Smooth muscle cell (in vitro differentiated cells): ENCODE measurements at regions not wholly inside any gene's neighbourhood (a gene's known extent, or its start where the extent isn't known, plus 50 kb on each side); places are given as distances from the start of the nearest gene placed in this dataset.

Experiments used
- DNase-seq: peaks from one replicate; lab custom pipeline; 2025; ENCODE audit not compliant: unreplicated experiment; lab: John Stamatoyannopoulos, UW
- H2AFZ ChIP-seq: fragments of 200-600 bp; sonication (generic); 2 replicates; pipeline ENCODE4 v1.6.0; 2016; ENCODE audit warnings: antibody characterized with exemption, low read depth, mild to moderate bottlenecking
- H3F3A ChIP-seq: fragments of 200-600 bp; sonication (generic); 2 replicates; pipeline ENCODE4 v1.6.0; 2017; ENCODE audit warnings: antibody characterized with exemption, low read depth
- H3K27ac ChIP-seq: fragments of 200-600 bp; sonication (generic); 2 replicates; pipeline ENCODE4 v1.5.1; 2016; ENCODE audit warnings: low read depth, mild to moderate bottlenecking
- H3K27me3 ChIP-seq: fragments of 200-600 bp; sonication (generic); 2 replicates; pipeline ENCODE4 v1.6.1; 2016; ENCODE audit warnings: low read depth, mild to moderate bottlenecking
- H3K36me3 ChIP-seq: fragments of 200-600 bp; sonication (generic); 2 replicates; pipeline ENCODE4 v1.5.1; 2016; ENCODE audit warnings: low read depth
- H3K4me1 ChIP-seq: fragments of 200-600 bp; sonication (generic); 2 replicates; pipeline ENCODE4 v1.5.1; 2016; ENCODE audit warnings: low read depth
- H3K4me2 ChIP-seq: fragments of 200-600 bp; sonication (generic); 2 replicates; pipeline ENCODE4 v1.6.0; 2016; ENCODE audit warnings: mild to moderate bottlenecking
- H3K4me3 ChIP-seq: fragments of 200-600 bp; sonication (generic); 2 replicates; pipeline ENCODE4 v1.5.1; 2016; ENCODE audit warnings: mild to moderate bottlenecking
- H3K79me2 ChIP-seq: fragments of 200-600 bp; sonication (generic); 2 replicates; pipeline ENCODE4 v1.6.0; 2016; ENCODE audit warnings: low read depth, mild to moderate bottlenecking
- H3K9ac ChIP-seq: fragments of 200-600 bp; sonication (generic); 2 replicates; pipeline ENCODE4 v1.6.0; 2016; ENCODE audit warnings: low read depth
- H3K9me3 ChIP-seq: fragments of 200-600 bp; sonication (generic); replicated peaks from 2 replicates; pipeline ENCODE4 v1.5.1; 2016; ENCODE audit warnings: low read depth
- H4K20me1 ChIP-seq: fragments of 200-600 bp; sonication (generic); 2 replicates; pipeline ENCODE4 v1.6.0; 2016; ENCODE audit warnings: low read depth
- WGBS: methylation state at CpG from one replicate; pipeline ENCODE4 v1.1.7; 2016; ENCODE audit warnings: low lambda C conversion rate; 5-methylcytosine and 5-hydroxymethylcytosine counted together
- TF ChIP-seq, protein P1 (sequence below): fragments of 200-600 bp; sonication (generic); IDR thresholded peaks from 2 replicates; pipeline ENCODE4 v1.5.1; 2017; ENCODE audit warnings: borderline replicate concordance, mild to moderate bottlenecking, antibody characterized with exemption; ENCODE audit not compliant: insufficient read depth, poor library complexity, severe bottlenecking

DNA sequence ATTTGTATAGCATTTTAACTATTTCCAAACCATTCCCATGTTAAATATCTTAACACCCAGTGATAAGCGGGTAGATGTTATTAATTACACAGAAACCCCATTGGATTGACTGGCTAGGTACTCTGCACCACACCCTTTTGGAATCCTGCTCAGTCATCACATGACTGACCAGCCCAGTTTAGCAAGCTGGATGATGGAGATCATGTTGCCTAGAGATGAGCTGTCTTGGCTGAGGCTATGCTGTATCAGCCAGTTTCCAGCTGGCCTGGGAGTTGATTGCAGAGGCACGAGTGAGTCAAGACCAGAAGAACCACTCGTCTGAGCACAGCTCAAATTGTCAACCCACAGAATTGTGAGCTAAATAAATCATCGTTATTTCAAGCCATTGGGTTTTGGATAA lies 124.6 kb downstream of the ZNF621 start:
- Histone ChIP-seq H3K36me3 (no peaks in the 10 kb centered on the region), H4K20me1 (no peaks in the 10 kb centered on the region), H3F3A (no peaks in the 10 kb centered on the region), H3K4me1 (no peaks in the 10 kb centered on the region), H2AFZ (no peak overlapping the region), H3K79me2 (no peaks in the 10 kb centered on the region), H3K9ac (no peak overlapping the region), H3K27ac (no peak overlapping the region), H3K4me2 (no peak overlapping the region), H3K9me3 (no peaks in the 10 kb centered on the region), H3K4me3 (no peak overlapping the region), H3K27me3 (no peaks in the 10 kb centered on the region)
- WGBS: 81% methylated on average over 4 of the region's 4 CpGs
- DNase-seq: no peak
- TF ChIP-seq, protein P1, sequence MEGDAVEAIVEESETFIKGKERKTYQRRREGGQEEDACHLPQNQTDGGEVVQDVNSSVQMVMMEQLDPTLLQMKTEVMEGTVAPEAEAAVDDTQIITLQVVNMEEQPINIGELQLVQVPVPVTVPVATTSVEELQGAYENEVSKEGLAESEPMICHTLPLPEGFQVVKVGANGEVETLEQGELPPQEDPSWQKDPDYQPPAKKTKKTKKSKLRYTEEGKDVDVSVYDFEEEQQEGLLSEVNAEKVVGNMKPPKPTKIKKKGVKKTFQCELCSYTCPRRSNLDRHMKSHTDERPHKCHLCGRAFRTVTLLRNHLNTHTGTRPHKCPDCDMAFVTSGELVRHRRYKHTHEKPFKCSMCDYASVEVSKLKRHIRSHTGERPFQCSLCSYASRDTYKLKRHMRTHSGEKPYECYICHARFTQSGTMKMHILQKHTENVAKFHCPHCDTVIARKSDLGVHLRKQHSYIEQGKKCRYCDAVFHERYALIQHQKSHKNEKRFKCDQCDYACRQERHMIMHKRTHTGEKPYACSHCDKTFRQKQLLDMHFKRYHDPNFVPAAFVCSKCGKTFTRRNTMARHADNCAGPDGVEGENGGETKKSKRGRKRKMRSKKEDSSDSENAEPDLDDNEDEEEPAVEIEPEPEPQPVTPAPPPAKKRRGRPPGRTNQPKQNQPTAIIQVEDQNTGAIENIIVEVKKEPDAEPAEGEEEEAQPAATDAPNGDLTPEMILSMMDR: no peak

DNA sequence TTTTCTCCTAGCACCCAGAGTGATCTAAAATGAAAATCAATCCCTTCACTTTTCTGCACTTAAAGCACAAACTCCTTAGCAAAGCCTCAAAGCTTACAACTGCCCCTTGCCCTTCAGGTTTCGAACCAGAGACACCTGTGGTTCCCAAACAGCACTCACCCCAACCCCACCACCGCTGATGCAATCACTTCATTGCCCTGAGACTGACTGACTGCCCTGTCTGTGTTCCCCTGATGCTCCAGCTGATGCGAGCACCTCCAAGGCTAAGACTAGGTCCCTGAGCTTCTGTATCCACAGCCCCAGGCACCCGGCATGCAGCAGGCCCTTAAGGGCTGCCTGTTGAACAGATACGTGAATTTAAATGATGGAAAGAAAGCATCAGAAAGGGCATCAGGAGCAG lies 127.3 kb downstream of the ZNF621 start:
- no peaks in the 10 kb centered on the region for H3F3A ChIP-seq
- no peaks in the 10 kb centered on the region for H3K27me3 ChIP-seq
- H3K27ac ChIP-seq: no peak overlapping the region
- no peak overlapping the region for H2AFZ ChIP-seq
- no peaks in the 10 kb centered on the region for H3K4me1 ChIP-seq
- no peaks in the 10 kb centered on the region for H3K79me2 ChIP-seq
- no peaks in the 10 kb centered on the region for H4K20me1 ChIP-seq
- no peak overlapping the region for H3K4me3 ChIP-seq
- no peaks in the 10 kb centered on the region for H3K36me3 ChIP-seq
- H3K9ac ChIP-seq: no peak overlapping the region
- H3K9me3 ChIP-seq: no peaks in the 10 kb centered on the region
- DNase-seq: no peak
- no peak overlapping the region for H3K4me2 ChIP-seq
- WGBS: 89% methylated on average over 5 of the region's 5 CpGs
- TF ChIP-seq, protein P1: no peak

DNA sequence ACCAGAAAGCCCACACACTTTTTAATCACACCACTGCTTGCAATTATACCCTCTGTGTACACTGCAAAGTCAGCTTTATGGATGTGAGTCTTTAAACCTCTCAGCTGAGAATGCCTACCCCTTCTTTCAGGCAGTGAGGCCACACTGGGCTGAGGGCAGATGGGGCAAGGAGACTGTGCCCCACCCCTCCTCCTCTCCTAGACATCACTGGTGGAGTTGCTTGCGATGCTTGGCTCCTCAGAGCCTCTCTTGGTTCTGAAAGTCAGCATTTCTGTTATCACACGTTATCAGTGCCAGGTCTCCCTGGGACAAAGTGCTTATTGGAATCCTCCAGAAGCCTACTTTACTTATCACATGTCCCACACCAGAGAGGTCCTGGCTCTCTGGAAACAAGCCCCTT lies 128.2 kb downstream of the ZNF621 start:
- Histone ChIP-seq H3K4me2 (no peak overlapping the region), H3K27me3 (no peaks in the 10 kb centered on the region), H3K9ac (no peak overlapping the region), H3K4me1 (no peaks in the 10 kb centered on the region), H3K36me3 (no peaks in the 10 kb centered on the region), H2AFZ (no peak overlapping the region), H3F3A (no peaks in the 10 kb centered on the region), H3K4me3 (no peak overlapping the region), H4K20me1 (no peaks in the 10 kb centered on the region), H3K27ac (no peak overlapping the region), H3K9me3 (no peaks in the 10 kb centered on the region), H3K79me2 (no peaks in the 10 kb centered on the region)
- TF ChIP-seq, protein P1: no peak
- 48% methylated on average over 2 of the region's 2 CpGs for WGBS
- DNase-seq: no peak

DNA sequence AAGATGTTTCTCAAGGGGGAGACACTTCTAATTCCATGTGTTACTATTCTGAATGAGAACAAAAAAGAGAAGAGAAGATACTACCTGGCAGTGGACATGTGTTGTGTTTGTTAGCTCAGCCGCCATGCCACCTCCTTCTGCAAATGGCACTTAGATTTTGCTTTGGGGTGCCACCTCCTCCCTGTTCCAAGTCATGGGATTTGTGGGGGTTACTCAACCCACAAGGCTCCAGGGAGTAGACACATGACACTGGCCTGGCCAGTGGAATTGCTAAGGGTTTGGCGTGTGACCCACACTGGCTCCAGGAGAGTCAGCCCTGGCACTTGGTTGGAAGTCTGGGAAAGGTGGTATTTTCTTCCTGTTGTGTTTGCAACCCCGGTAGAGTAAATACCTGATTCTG lies 129.1 kb downstream of the ZNF621 start:
- Histone ChIP-seq H3K27ac (no peak overlapping the region), H3F3A (no peaks in the 10 kb centered on the region), H3K9me3 (no peaks in the 10 kb centered on the region), H3K27me3 (no peaks in the 10 kb centered on the region), H3K9ac (no peak overlapping the region), H3K4me3 (no peak overlapping the region), H3K36me3 (no peaks in the 10 kb centered on the region), H2AFZ (no peak overlapping the region), H4K20me1 (no peaks in the 10 kb centered on the region), H3K4me1 (no peaks in the 10 kb centered on the region), H3K79me2 (no peaks in the 10 kb centered on the region), H3K4me2 (no peak overlapping the region)
- 95% methylated on average over 3 of the region's 3 CpGs for WGBS
- TF ChIP-seq, protein P1: no peak
- no peak for DNase-seq
